ENCODE measurements at regions not wholly inside any gene's neighbourhood (a gene's known extent, or its start where the extent isn't known, plus 50 kb on each side); places are given as distances from the start of the nearest gene placed in this dataset.

DNA sequence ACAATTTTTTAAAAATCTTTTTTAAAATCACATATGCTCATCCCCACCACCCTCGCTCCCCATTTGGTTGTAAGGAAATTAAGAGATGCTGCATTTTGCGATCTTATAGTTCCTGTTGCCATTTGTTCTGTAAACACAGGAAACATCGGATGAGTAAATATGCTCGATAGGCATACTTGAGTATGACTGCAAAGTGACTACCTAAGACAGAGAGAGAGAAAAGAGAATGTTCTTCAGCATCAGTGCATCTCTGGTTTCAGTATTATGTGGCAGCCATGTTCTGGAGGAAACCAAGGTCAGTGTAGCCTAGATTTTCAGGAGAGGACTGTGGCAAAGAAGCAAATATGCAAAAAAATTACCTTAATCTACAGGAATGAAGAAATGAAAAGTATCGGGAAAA lies 265.5 kb upstream of the FMN2 start:
- no peak overlapping the region for H3K27ac Mint-ChIP-seq
- no peaks in the 10 kb centered on the region for H3F3A ChIP-seq (replicated peaks; ENCODE audit: low read depth)
- no peaks in the 10 kb centered on the region for H3K9me3 Mint-ChIP-seq
- H3K9me2 ChIP-seq (ENCODE audit: insufficient read depth): no peaks in the 10 kb centered on the region
- no peaks in the 10 kb centered on the region for H4K20me1 ChIP-seq (replicated peaks; ENCODE audit: insufficient read depth)
- ATAC-seq (no peak), DNase-seq (ENCODE audit: low spot score) (no peak)
- no peak overlapping the region for H3K4me2 ChIP-seq
- no peak overlapping the region for H3K4me3 Mint-ChIP-seq
- H3K4me1 ChIP-seq (ENCODE audit: insufficient read depth): no peaks in the 10 kb centered on the region
- H3K27ac ChIP-seq (ENCODE audit: low read depth): no peak overlapping the region
- no peaks in the 10 kb centered on the region for H3K27me3 ChIP-seq (ENCODE audit: insufficient read depth)
- H3K36me3 ChIP-seq (ENCODE audit: insufficient read depth): no peaks in the 10 kb centered on the region
- H3K79me2 ChIP-seq (replicated peaks; ENCODE audit: insufficient read depth): no peaks in the 10 kb centered on the region
- no peaks in the 10 kb centered on the region for H3K4me1 Mint-ChIP-seq
- H2AFZ ChIP-seq: no peak overlapping the region
- no peak overlapping the region for H3K4me3 ChIP-seq
- no peaks in the 10 kb centered on the region for H3K36me3 Mint-ChIP-seq (ENCODE audit: low read depth)
- H3K27me3 Mint-ChIP-seq (ENCODE audit: insufficient read depth, low read depth, poor library complexity): no peaks in the 10 kb centered on the region
- TF ChIP-seq, protein P1, sequence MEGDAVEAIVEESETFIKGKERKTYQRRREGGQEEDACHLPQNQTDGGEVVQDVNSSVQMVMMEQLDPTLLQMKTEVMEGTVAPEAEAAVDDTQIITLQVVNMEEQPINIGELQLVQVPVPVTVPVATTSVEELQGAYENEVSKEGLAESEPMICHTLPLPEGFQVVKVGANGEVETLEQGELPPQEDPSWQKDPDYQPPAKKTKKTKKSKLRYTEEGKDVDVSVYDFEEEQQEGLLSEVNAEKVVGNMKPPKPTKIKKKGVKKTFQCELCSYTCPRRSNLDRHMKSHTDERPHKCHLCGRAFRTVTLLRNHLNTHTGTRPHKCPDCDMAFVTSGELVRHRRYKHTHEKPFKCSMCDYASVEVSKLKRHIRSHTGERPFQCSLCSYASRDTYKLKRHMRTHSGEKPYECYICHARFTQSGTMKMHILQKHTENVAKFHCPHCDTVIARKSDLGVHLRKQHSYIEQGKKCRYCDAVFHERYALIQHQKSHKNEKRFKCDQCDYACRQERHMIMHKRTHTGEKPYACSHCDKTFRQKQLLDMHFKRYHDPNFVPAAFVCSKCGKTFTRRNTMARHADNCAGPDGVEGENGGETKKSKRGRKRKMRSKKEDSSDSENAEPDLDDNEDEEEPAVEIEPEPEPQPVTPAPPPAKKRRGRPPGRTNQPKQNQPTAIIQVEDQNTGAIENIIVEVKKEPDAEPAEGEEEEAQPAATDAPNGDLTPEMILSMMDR (conservative IDR thresholded peaks at IDR 0.05; ENCODE audit: low read depth in 2 of 2): no peak
- TF ChIP-seq, protein P2, sequence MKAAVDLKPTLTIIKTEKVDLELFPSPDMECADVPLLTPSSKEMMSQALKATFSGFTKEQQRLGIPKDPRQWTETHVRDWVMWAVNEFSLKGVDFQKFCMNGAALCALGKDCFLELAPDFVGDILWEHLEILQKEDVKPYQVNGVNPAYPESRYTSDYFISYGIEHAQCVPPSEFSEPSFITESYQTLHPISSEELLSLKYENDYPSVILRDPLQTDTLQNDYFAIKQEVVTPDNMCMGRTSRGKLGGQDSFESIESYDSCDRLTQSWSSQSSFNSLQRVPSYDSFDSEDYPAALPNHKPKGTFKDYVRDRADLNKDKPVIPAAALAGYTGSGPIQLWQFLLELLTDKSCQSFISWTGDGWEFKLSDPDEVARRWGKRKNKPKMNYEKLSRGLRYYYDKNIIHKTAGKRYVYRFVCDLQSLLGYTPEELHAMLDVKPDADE (IDR thresholded peaks at IDR 0.05): no peak

DNA sequence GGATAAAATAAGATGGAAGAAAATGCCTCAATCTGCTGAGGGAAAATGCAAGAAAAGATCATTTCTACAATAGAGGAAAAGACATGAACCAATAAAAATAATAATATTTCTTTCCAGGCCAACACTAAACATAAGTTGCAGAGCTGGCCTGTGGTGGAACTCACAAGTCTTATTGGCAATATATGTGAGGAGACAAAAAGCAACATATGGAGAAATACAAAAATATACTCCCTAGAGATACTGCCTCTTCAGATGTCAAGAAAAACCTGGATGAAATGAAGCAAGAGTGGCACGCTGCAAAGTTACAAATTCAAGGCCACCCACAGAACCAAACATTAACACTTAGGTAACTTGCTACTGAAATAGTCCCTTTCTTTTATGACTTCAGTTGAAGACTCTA lies 264.9 kb upstream of the FMN2 start:
- Histone ChIP-seq H3K9me2 (ENCODE audit: insufficient read depth) (no peaks in the 10 kb centered on the region), H3K4me2 (no peak overlapping the region), H3K27me3 (ENCODE audit: insufficient read depth) (no peaks in the 10 kb centered on the region), H3F3A (replicated peaks; ENCODE audit: low read depth) (no peaks in the 10 kb centered on the region), H3K36me3 (ENCODE audit: insufficient read depth) (no peaks in the 10 kb centered on the region), H3K79me2 (replicated peaks; ENCODE audit: insufficient read depth) (no peaks in the 10 kb centered on the region), H4K20me1 (replicated peaks; ENCODE audit: insufficient read depth) (no peaks in the 10 kb centered on the region), H3K4me1 (ENCODE audit: insufficient read depth) (no peaks in the 10 kb centered on the region), H2AFZ (no peak overlapping the region), H3K4me3 (no peak overlapping the region), H3K27ac (ENCODE audit: low read depth) (no peak overlapping the region)
- DNase-seq (ENCODE audit: low spot score): no peak
- no peak for ATAC-seq
- Mint-ChIP-seq H3K27ac (no peak overlapping the region), H3K4me1 (no peaks in the 10 kb centered on the region), H3K9me3 (no peaks in the 10 kb centered on the region), H3K36me3 (ENCODE audit: low read depth) (no peaks in the 10 kb centered on the region), H3K27me3 (ENCODE audit: insufficient read depth, low read depth, poor library complexity) (no peaks in the 10 kb centered on the region), H3K4me3 (no peak overlapping the region)
- no peak for TF ChIP-seq POLR2AphosphoS5 (IDR thresholded peaks at IDR 0.05; ENCODE audit: low read depth)
- TF ChIP-seq, protein P3, sequence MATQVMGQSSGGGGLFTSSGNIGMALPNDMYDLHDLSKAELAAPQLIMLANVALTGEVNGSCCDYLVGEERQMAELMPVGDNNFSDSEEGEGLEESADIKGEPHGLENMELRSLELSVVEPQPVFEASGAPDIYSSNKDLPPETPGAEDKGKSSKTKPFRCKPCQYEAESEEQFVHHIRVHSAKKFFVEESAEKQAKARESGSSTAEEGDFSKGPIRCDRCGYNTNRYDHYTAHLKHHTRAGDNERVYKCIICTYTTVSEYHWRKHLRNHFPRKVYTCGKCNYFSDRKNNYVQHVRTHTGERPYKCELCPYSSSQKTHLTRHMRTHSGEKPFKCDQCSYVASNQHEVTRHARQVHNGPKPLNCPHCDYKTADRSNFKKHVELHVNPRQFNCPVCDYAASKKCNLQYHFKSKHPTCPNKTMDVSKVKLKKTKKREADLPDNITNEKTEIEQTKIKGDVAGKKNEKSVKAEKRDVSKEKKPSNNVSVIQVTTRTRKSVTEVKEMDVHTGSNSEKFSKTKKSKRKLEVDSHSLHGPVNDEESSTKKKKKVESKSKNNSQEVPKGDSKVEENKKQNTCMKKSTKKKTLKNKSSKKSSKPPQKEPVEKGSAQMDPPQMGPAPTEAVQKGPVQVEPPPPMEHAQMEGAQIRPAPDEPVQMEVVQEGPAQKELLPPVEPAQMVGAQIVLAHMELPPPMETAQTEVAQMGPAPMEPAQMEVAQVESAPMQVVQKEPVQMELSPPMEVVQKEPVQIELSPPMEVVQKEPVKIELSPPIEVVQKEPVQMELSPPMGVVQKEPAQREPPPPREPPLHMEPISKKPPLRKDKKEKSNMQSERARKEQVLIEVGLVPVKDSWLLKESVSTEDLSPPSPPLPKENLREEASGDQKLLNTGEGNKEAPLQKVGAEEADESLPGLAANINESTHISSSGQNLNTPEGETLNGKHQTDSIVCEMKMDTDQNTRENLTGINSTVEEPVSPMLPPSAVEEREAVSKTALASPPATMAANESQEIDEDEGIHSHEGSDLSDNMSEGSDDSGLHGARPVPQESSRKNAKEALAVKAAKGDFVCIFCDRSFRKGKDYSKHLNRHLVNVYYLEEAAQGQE (IDR thresholded peaks at IDR 0.05; ENCODE audit: unreplicated experiment): no peak
- TF ChIP-seq, protein P2 (IDR thresholded peaks at IDR 0.05): no peak
- no peak for TF ChIP-seq JUNB (IDR thresholded peaks at IDR 0.05; ENCODE audit: unreplicated experiment)
- no peak for TF ChIP-seq ZNF331 (CRISPR knock-in tag; IDR thresholded peaks at IDR 0.05; ENCODE audit: low read depth)
- no peak for TF ChIP-seq STAT1 (IDR thresholded peaks at IDR 0.05; ENCODE audit: unreplicated experiment)
- TF ChIP-seq, protein P4, sequence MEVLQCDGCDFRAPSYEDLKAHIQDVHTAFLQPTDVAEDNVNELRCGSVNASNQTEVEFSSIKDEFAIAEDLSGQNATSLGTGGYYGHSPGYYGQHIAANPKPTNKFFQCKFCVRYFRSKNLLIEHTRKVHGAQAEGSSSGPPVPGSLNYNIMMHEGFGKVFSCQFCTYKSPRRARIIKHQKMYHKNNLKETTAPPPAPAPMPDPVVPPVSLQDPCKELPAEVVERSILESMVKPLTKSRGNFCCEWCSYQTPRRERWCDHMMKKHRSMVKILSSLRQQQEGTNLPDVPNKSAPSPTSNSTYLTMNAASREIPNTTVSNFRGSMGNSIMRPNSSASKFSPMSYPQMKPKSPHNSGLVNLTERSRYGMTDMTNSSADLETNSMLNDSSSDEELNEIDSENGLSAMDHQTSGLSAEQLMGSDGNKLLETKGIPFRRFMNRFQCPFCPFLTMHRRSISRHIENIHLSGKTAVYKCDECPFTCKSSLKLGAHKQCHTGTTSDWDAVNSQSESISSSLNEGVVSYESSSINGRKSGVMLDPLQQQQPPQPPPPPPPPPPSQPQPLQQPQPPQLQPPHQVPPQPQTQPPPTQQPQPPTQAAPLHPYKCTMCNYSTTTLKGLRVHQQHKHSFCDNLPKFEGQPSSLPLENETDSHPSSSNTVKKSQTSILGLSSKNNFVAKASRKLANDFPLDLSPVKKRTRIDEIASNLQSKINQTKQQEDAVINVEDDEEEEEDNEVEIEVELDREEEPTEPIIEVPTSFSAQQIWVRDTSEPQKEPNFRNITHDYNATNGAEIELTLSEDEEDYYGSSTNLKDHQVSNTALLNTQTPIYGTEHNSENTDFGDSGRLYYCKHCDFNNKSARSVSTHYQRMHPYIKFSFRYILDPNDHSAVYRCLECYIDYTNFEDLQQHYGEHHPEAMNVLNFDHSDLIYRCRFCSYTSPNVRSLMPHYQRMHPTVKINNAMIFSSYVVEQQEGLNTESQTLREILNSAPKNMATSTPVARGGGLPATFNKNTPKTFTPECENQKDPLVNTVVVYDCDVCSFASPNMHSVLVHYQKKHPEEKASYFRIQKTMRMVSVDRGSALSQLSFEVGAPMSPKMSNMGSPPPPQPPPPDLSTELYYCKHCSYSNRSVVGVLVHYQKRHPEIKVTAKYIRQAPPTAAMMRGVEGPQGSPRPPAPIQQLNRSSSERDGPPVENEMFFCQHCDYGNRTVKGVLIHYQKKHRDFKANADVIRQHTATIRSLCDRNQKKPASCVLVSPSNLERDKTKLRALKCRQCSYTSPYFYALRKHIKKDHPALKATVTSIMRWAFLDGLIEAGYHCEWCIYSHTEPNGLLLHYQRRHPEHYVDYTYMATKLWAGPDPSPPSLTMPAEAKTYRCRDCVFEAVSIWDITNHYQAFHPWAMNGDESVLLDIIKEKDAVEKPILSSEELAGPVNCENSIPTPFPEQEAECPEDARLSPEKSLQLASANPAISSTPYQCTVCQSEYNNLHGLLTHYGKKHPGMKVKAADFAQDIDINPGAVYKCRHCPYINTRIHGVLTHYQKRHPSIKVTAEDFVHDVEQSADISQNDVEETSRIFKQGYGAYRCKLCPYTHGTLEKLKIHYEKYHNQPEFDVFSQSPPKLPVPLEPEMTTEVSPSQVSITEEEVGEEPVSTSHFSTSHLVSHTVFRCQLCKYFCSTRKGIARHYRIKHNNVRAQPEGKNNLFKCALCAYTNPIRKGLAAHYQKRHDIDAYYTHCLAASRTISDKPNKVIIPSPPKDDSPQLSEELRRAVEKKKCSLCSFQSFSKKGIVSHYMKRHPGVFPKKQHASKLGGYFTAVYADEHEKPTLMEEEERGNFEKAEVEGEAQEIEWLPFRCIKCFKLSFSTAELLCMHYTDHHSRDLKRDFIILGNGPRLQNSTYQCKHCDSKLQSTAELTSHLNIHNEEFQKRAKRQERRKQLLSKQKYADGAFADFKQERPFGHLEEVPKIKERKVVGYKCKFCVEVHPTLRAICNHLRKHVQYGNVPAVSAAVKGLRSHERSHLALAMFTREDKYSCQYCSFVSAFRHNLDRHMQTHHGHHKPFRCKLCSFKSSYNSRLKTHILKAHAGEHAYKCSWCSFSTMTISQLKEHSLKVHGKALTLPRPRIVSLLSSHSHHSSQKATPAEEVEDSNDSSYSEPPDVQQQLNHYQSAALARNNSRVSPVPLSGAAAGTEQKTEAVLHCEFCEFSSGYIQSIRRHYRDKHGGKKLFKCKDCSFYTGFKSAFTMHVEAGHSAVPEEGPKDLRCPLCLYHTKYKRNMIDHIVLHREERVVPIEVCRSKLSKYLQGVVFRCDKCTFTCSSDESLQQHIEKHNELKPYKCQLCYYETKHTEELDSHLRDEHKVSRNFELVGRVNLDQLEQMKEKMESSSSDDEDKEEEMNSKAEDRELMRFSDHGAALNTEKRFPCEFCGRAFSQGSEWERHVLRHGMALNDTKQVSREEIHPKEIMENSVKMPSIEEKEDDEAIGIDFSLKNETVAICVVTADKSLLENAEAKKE (CRISPR knock-in tag; IDR thresholded peaks at IDR 0.05): no peak

Data from GM23338 (cell line).